NCI-H226 (cell line): ENCODE measurements at regions not wholly inside any gene's neighbourhood (a gene's known extent, or its start where the extent isn't known, plus 50 kb on each side); places are given as distances from the start of the nearest gene placed in this dataset.
"Not testable (repeated sequence)": the region's sequence is repeated elsewhere in the genome, so short reads cannot be mapped to it uniquely, and the experiment has no call there.

Experiments used
- DNase-seq: peaks from one replicate; pipeline ENCODE4 v3.0.0-alpha.2; 2015

DNA sequence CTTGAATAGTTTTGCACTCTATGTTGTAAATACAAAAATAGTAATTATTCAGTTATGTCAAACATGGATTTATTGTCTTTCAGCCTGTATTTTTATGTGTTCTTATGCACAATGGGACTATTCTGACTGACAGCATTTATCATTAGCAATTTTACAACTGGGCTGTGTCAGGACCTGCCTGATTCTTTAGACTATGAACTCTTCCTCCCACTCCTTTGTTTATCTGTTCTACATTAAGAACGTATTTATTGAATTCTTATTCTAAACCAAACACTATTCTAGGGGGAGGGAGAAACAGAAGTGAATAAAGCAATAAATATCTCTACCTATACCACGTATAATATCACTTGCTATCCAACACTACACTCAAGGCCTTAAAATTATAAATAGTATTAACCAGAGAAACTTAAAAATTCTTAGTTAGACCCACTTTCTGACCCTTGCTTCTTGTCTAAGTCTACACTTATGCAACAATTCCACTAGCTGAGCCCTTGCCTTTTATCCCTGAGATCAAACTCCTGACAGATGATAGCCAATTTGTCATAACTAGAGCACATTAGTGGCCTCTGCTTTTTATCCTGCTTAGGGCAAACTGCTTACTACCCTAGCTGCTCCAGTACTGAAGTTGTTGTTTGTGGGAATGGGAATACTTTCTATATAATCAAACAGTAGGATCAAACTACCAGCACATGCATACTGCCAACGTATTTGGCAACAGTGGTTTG is 494.3 kb downstream of the BRINP3 start:
- DNase-seq: no peak

DNA sequence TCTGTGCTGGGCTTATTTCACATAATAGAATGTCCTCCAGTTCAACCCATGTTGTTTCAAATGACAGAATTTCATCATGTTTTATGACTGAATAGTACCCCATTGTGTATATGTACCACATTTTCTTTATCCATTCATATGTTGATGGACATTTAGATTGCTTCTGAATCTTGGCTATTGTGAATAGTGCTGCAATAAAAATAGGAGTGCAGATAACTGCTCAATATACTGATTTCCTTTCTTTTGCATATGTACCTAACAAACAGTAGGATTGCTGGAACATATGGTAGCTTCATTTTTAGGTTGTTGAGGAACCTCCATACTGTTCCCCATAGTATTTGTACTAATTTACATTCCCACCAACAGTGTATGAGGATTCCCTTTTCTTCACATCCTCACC is 491.1 kb downstream of the BRINP3 start:
- no peak for DNase-seq

DNA sequence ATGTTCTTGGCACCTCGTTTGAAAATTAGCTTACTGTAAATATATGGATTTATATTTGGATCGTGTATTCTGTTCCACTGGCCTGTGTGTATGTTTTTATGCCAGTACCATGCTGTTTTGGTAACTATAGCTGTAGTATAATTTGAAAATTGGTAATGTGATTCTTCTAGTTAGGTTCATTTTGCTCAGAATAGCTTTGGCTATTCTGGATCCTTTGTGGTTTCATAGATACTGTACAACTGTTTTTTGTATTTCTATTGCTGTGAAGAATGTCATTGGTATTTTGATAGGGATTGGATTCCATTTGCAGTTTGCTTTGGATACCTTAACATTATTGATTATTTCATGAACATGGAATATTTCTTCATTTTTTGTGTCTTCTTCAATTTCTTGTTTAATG is 490.2 kb downstream of the BRINP3 start:
- no peak for DNase-seq

DNA sequence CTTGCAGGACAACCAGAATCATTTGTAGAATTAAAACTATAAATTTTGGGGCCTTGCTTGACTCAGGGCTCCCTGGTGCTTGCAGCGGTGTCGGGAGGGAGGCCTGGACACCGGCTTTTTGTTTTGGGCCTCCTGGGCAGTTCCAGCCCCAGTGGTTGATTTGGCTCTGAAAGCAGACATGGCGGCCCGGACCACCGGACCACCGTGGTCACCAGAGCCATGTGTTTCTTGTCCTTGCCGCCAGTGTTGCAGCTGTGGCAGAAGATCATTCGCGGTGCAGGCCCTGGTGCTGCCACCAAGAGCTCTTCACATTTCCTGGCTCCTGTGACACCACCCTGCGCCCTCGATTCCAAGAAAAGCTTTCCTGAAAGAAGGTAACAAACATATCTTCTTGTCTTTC is 484.8 kb downstream of the BRINP3 start:
- DNase-seq: no peak

DNA sequence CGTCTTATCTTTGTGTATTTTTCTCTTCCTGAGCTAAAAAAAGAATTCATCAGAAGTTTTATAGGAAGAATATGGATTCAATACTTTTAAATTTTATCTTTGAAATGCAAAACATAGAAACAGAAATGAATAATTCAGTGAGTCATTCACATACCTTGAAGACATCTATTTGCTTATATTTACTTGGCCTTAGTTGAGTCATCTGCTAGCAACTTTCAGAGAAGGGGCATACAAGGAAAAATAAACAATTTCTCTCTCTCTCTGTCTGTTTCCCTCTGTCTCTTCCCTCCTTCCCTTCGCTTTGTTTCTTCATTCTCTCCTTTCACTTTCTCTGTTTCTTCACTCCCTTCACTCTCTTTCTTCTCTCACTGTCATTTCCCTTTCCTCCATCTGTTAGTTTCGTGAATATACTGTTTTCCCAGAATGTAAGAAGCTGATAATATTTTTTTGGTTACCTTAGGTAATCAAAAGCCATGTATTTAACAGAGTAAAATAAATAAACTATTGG is 477.2 kb downstream of the BRINP3 start:
- peak; percentile 44 for DNase-seq

DNA sequence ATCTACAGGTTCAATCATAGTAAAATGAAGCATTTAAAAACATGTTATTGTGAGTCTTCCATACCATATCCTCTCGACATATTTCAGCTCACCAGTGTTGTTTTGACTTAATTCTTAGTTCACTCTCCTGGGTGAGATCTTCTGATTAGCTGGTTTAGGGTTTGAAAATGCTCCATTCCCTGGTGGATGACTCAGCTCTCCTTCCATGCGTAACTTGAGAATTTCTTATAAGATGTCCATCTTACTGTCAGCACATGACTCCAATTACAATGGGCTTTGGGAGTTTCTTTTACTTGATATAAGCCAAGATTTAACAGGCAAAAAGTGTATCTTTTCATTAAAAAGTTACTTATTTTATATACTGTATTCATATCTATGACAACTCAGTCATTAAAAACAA is 476.5 kb downstream of the BRINP3 start:
- DNase-seq: peak; percentile 70

DNA sequence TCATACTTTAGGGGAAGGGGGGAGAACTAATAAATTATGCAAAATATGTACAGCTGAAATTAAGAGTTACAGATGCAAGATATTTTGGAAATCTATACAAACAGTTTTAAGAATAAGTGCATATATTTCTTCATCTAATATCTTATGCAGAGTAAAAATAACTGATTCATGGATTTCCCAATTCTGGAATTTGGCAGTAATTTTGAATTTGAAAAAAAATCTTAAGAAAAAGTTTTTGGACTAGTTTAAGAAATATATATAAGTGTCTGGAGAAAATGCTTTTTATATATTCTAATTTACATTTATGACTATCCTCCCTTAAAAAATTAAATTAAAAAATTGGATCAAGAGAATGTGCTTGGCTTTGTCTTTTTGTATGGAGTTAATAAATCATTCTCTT is 474.3 kb downstream of the BRINP3 start:
- DNase-seq: no peak

DNA sequence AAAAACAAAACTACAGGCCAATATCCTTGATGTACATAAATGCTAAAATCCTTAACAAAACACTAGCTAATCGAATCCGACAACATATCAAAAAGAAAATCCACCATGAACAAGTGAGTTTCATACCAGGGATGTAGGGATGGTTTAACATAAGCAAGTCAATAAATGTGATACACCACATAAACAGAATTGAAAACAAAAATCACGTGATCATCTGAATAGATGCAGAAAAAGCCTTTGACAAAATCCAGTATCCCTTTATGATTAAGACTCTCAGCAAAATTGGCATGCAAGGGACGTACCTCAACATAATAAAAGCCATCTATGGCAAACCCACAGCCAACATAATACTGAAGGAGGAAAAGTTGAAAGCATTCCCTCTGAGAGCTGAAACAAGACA is 466.1 kb downstream of the BRINP3 start:
- DNase-seq: no peak

DNA sequence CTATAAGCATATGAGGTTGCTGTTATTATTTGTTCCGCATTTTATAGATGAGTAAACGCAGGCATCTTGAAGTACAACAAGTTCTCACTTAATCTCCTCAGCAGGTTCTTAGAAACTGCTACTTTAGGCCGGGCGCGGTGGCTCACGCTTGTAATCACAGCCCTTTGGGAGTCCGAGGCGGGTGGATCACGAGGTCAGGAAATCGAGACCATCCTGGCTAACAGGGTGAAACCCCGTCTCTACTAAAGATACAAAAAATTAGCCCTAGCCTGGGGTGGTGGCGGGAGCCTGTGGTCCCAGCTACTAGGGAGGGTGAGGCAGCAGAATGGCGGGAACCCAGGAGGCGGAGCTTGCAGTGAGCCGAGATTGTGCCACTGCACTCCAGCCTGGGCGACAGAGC is 458.5 kb downstream of the BRINP3 start:
- DNase-seq: not testable (repeated sequence)

DNA sequence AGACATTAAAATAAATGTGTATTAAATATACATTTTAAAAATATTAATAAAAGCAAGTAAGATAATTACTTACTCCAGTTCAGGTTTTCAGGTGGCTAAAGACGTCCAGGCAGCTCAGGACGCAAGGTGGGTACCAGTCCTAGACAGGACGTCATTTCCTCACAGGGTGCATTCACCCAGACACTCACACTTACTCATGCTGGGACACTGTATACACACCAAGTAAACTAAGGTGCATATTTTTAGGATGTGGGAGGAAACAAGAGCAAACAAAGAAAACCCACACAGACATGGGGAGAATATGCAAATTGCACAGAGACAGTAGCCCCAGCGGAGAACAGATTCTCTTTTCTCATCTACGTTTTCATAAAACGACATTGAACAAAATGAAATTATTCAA is 457.9 kb downstream of the BRINP3 start:
- DNase-seq: no peak

DNA sequence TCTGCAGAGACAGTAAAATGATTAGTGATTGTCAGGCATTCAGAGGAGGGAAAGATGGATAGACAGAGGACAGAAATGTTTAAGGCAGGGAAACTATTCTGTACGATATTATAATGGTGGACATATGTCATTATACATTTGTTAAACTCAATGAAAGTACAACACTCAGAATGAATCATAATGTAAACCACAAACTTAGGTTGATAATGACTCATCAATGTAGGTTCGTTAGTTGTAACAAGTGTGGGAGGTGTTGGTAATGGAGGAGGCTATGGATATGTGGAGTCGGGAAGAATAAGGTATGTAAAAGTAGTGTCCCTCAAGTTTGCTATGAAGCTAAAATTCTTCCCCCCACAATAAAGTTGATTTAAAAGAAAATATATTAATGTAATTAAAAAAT is 455.0 kb downstream of the BRINP3 start:
- DNase-seq: peak; percentile 82

DNA sequence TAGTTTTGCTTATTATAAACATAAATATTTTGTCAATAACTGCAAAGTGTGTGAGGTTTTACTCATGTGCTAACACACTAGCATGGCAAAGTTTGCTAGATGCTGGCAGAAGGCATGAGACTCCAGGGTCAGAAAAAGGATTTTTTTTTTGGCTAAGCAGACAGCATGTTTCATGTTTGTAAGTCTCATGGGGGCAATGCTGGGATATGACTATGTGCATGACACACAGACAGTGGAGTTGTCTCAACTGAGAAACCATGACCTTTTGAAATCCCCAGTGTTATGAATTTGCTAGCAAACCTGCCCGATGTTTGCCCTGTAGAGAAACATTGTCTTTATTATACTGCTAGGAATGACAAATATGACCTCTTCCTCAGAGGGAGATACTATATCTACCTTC is 448.2 kb downstream of the BRINP3 start:
- no peak for DNase-seq

DNA sequence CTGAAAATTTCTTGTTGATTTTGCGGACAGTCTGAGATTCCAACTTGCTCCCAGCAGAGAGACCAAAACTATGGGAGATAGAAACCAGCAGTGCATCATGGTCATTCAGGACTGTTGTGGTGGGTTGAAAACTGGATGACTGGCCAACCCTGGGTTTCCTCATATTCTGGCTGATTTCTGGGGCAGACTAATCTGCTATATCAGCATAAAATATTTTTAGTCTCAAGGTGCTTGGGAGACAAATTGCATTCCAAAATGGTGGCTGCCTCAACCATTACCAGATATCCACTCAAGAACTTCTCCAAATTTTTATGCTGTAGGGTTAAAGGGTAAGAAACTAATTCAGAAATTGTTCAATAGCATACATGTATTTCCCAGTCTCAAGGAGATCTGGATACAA is 434.0 kb downstream of the BRINP3 start:
- no peak for DNase-seq

DNA sequence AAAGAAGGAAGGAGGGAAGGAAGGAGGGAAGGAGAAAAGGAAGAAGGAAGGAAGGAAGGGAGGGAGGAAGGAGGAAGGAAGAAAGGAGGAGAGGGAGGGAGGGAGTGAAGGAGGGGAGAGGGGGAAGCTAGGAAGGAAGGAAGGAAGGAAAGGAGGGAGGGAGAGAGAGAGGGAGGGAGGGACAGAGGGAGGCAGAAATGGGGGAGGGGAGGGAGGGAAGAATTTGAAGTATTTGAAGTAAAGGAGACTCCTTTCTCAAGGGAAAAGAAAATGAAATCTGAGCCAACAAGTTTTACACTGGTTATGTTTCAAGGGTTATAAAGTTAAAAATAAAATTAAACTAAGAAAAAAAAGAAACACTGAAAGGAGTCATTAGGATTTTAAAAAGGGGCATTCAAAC is 431.4 kb downstream of the BRINP3 start:
- no peak for DNase-seq
